ENCODE measurements at regions not wholly inside any gene's neighbourhood (a gene's known extent, or its start where the extent isn't known, plus 50 kb on each side); places are given as distances from the start of the nearest gene placed in this dataset.
"Not testable (repeated sequence)": the region's sequence is repeated elsewhere in the genome, so short reads cannot be mapped to it uniquely, and the experiment has no call there.

- TF ChIP-seq, protein P1, sequence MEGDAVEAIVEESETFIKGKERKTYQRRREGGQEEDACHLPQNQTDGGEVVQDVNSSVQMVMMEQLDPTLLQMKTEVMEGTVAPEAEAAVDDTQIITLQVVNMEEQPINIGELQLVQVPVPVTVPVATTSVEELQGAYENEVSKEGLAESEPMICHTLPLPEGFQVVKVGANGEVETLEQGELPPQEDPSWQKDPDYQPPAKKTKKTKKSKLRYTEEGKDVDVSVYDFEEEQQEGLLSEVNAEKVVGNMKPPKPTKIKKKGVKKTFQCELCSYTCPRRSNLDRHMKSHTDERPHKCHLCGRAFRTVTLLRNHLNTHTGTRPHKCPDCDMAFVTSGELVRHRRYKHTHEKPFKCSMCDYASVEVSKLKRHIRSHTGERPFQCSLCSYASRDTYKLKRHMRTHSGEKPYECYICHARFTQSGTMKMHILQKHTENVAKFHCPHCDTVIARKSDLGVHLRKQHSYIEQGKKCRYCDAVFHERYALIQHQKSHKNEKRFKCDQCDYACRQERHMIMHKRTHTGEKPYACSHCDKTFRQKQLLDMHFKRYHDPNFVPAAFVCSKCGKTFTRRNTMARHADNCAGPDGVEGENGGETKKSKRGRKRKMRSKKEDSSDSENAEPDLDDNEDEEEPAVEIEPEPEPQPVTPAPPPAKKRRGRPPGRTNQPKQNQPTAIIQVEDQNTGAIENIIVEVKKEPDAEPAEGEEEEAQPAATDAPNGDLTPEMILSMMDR (IDR thresholded peaks at IDR 0.05) = not testable (repeated sequence)
- not testable (repeated sequence) for TF ChIP-seq GABPB1 (CRISPR knock-in tag; IDR thresholded peaks at IDR 0.05)
Observed at GRCh38 chr4:49514171-49514699, 528.2 kb downstream of the CWH43 start.
